PC-3 (cell line): ENCODE measurements at regions not wholly inside any gene's neighbourhood (a gene's known extent, or its start where the extent isn't known, plus 50 kb on each side); places are given as distances from the start of the nearest gene placed in this dataset.

ENCODE experiments used
- ATAC-seq: fragments of 200-7000 bp; cut with Tn5 transposase; 2 replicates; pipeline ENCODE4 v1.9.1; 2020; ENCODE audit warnings: mild to moderate bottlenecking, moderate library complexity
- BruUV-seq: library from RNA; stranded (reverse); fragments of 400-500 nt; replicated peaks from 2 replicates; lab custom pipeline; 2021; lab: Mats Ljungman, UMichigan
- CTCF ChIA-PET: fragments of 300-600 bp; sonication (Branson Sonifier 250); formaldehyde crosslinking; loops from one replicate; lab custom pipeline; 2022; ENCODE audit warnings: antibody characterized with exemption; lab: Charles Lee
- POLR2A ChIA-PET: fragments of 300-600 bp; sonication (Branson Sonifier 250); formaldehyde crosslinking; loops from one replicate; lab custom pipeline; 2022; ENCODE audit warnings: antibody characterized with exemption; ENCODE audit not compliant: unreplicated experiment; lab: Charles Lee
- DNase-seq: peaks from one replicate; pipeline ENCODE4 v3.0.0-alpha.2; 2015
- H2AFZ ChIP-seq: fragments of 300-600 bp; sonication (generic); 2 replicates; pipeline ENCODE4 v1.6.0; 2016; ENCODE audit warnings: antibody characterized with exemption, low read length
- H3F3A ChIP-seq: fragments of 300-600 bp; sonication (generic); one replicate; pipeline ENCODE4 v1.6.0; 2017; ENCODE audit warnings: antibody characterized with exemption, low read length, control low read depth, mild to moderate bottlenecking; ENCODE audit not compliant: unreplicated experiment
- H3K27ac ChIP-seq: fragments of 300-600 bp; sonication (generic); 2 replicates; pipeline ENCODE4 v1.5.1; 2016; ENCODE audit warnings: mild to moderate bottlenecking, low read length
- H3K27me3 ChIP-seq: fragments of 300-600 bp; sonication (generic); 2 replicates; pipeline ENCODE4 v1.6.1; 2016; ENCODE audit warnings: low read length, mixed read lengths
- H3K36me3 ChIP-seq: fragments of 300-600 bp; sonication (generic); 2 replicates; pipeline ENCODE4 v1.6.1; 2016; ENCODE audit warnings: low read depth, mixed run types, low read length, mixed read lengths
- H3K4me1 ChIP-seq: fragments of 300-600 bp; sonication (generic); 2 replicates; pipeline ENCODE4 v1.5.1; 2016; ENCODE audit warnings: low read length; ENCODE audit not compliant: insufficient read depth
- H3K4me2 ChIP-seq: fragments of 300-600 bp; sonication (generic); 2 replicates; pipeline ENCODE4 v1.6.0; 2016; ENCODE audit warnings: low read length
- H3K4me3 ChIP-seq: fragments of 300-600 bp; sonication (generic); 2 replicates; pipeline ENCODE4 v1.5.1; 2016; ENCODE audit warnings: mild to moderate bottlenecking, low read length, mixed read lengths
- H3K79me2 ChIP-seq: fragments of 300-600 bp; sonication (generic); 2 replicates; pipeline ENCODE4 v1.6.1; 2017; ENCODE audit warnings: low read length, mixed read lengths
- H3K9ac ChIP-seq: fragments of 300-600 bp; sonication (generic); 2 replicates; pipeline ENCODE4 v1.6.0; 2016; ENCODE audit warnings: mild to moderate bottlenecking, low read length
- H3K9me2 ChIP-seq: fragments of 300-600 bp; sonication (generic); replicated peaks from 2 replicates; pipeline ENCODE4 v1.6.1; 2016; ENCODE audit warnings: mixed run types, low read length, mixed read lengths
- H3K9me3 ChIP-seq: fragments of 300-600 bp; sonication (generic); 2 replicates; pipeline ENCODE4 v1.6.1; 2016; ENCODE audit warnings: low read length, mixed read lengths
- H4K20me1 ChIP-seq: fragments of 300-600 bp; sonication (generic); 2 replicates; pipeline ENCODE4 v1.6.1; 2016; ENCODE audit warnings: low read length, mixed read lengths
- CTCF ChIP-seq: fragments of 300-600 bp; sonication (generic); conservative IDR thresholded peaks from 2 replicates; pipeline ENCODE4 v1.5.1; 2017; ENCODE audit warnings: antibody characterized with exemption, low read depth, mild to moderate bottlenecking, low read length
- EZH2 ChIP-seq: fragments of 300-600 bp; sonication (generic); IDR thresholded peaks from one replicate; pipeline ENCODE4 v1.6.1; 2017; ENCODE audit warnings: antibody characterized with exemption, mild to moderate bottlenecking, low read length; ENCODE audit not compliant: unreplicated experiment
- EZH2phosphoT487 ChIP-seq: fragments of 300-600 bp; sonication (generic); IDR thresholded peaks from 2 replicates; pipeline ENCODE4 v1.6.1; 2018; ENCODE audit warnings: mild to moderate bottlenecking, antibody characterized with exemption, low read length, borderline replicate concordance
- intact Hi-C: fragments of 100-400 bp; cut with micrococcal nuclease; formaldehyde crosslinking; loops from 2 replicates; pipeline ENCODE4 v1.9.0; 2023

GRCh38 chr18:43825768-43826167, 548.5 kb upstream of the SYT4 start:
- POLR2A ChIA-PET, result no interaction called here
- no peaks in the 10 kb centered on the region for H4K20me1 ChIP-seq
- ATAC-seq (no peak), DNase-seq (no peak)
- no peak overlapping the region for H3K4me2 ChIP-seq
- no peaks in the 10 kb centered on the region for H3K79me2 ChIP-seq
- CTCF ChIA-PET, result no interaction called here
- H3K4me3 ChIP-seq, result no peak overlapping the region
- no peaks in the 10 kb centered on the region for H3F3A ChIP-seq
- no peaks in the 10 kb centered on the region for H3K9me3 ChIP-seq
- H2AFZ ChIP-seq, result no peak overlapping the region
- no TSS peak for BruUV-seq
- H3K9me2 ChIP-seq, result no peaks in the 10 kb centered on the region
- H3K4me1 ChIP-seq, result no peaks in the 10 kb centered on the region
- no peak overlapping the region for H3K27ac ChIP-seq
- no peak for TF ChIP-seq CTCF
- TF ChIP-seq EZH2, result no peak
- no peak for TF ChIP-seq EZH2phosphoT487
- intact Hi-C loops, result no loop called here
- H3K36me3 ChIP-seq, result no peaks in the 10 kb centered on the region
- H3K9ac ChIP-seq, result no peak overlapping the region
- no peaks in the 10 kb centered on the region for H3K27me3 ChIP-seq

GRCh38 chr18:43826215-43826614, 548.9 kb upstream of the SYT4 start:
- H3K9me3 ChIP-seq, result no peaks in the 10 kb centered on the region
- no peaks in the 10 kb centered on the region for H3K27me3 ChIP-seq
- TF ChIP-seq CTCF (no peak), EZH2phosphoT487 (no peak), EZH2 (no peak)
- no peaks in the 10 kb centered on the region for H3K79me2 ChIP-seq
- no peak overlapping the region for H2AFZ ChIP-seq
- no peaks in the 10 kb centered on the region for H4K20me1 ChIP-seq
- no peak overlapping the region for H3K4me3 ChIP-seq
- CTCF ChIA-PET, result no interaction called here
- intact Hi-C loops, result no loop called here
- no peak overlapping the region for H3K9ac ChIP-seq
- BruUV-seq, result no TSS peak
- H3F3A ChIP-seq, result no peaks in the 10 kb centered on the region
- H3K27ac ChIP-seq, result no peak overlapping the region
- no peaks in the 10 kb centered on the region for H3K36me3 ChIP-seq
- no peak for ATAC-seq
- H3K4me1 ChIP-seq, result no peaks in the 10 kb centered on the region
- no peaks in the 10 kb centered on the region for H3K9me2 ChIP-seq
- H3K4me2 ChIP-seq, result no peak overlapping the region
- POLR2A ChIA-PET, result no interaction called here
- DNase-seq, result no peak

GRCh38 chr18:43827311-43827710, 550.0 kb upstream of the SYT4 start:
- H3K79me2 ChIP-seq, result no peaks in the 10 kb centered on the region
- POLR2A ChIA-PET, result no interaction called here
- H3K36me3 ChIP-seq, result no peaks in the 10 kb centered on the region
- no peak overlapping the region for H3K4me2 ChIP-seq
- BruUV-seq, result no TSS peak
- H4K20me1 ChIP-seq, result no peaks in the 10 kb centered on the region
- TF ChIP-seq EZH2, result no peak
- TF ChIP-seq CTCF, result no peak
- TF ChIP-seq EZH2phosphoT487, result no peak
- no peak overlapping the region for H2AFZ ChIP-seq
- CTCF ChIA-PET, result no interaction called here
- H3F3A ChIP-seq, result no peaks in the 10 kb centered on the region
- H3K9me3 ChIP-seq, result no peaks in the 10 kb centered on the region
- ATAC-seq (no peak), DNase-seq (no peak)
- H3K4me1 ChIP-seq, result no peaks in the 10 kb centered on the region
- H3K9me2 ChIP-seq, result no peaks in the 10 kb centered on the region
- no peak overlapping the region for H3K4me3 ChIP-seq
- no peak overlapping the region for H3K27ac ChIP-seq
- intact Hi-C loops, result no loop called here
- H3K27me3 ChIP-seq, result no peaks in the 10 kb centered on the region
- no peak overlapping the region for H3K9ac ChIP-seq
